ENCODE measurements at regions not wholly inside any gene's neighbourhood (a gene's known extent, or its start where the extent isn't known, plus 50 kb on each side); places are given as distances from the start of the nearest gene placed in this dataset.

DNA sequence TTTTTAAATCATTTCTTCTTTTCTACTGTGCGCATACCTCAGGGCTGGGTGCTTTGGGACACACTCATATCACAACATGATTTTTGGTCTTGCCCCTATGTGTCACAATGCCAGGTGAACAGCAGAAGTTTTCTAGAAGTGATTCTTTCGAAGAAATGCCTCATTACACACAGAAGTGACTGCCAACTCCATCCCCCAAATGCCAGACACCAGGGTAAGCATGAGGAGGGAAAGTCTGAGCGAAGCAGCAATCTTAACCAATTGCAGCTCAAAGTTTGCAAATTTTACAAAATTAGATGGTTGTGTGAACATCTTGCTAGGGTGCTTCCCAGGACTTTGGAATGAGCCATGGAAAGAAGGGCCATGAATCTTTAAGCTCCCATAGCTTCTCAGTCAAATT, 87.3 kb upstream of the PLEKHA5 start:
- 96% methylated on average over 3 of the region's 3 CpGs for WGBS
- TF ChIP-seq YY1 (IDR thresholded peaks at IDR 0.05) (no peak), RAD21 (IDR thresholded peaks at IDR 0.05) (no peak), GABPA (IDR thresholded peaks at IDR 0.05 in 1 of 2, conservative IDR thresholded peaks at IDR 0.05 in 1 of 2) (no peak), HNF4G (IDR thresholded peaks at IDR 0.05) (no peak), EGR1 (IDR thresholded peaks at IDR 0.05; ENCODE audit: low read depth in 2 of 2) (no peak), FOXA2 (IDR thresholded peaks at IDR 0.05) (no peak), TAF1 (conservative IDR thresholded peaks at IDR 0.05) (no peak), NR2F2 (IDR thresholded peaks at IDR 0.05) (no peak), SP1 (IDR thresholded peaks at IDR 0.05) (no peak), HNF4A (conservative IDR thresholded peaks at IDR 0.05) (no peak), RXRA (IDR thresholded peaks at IDR 0.05) (no peak), FOXA1 (IDR thresholded peaks at IDR 0.05) (no peak), JUND (IDR thresholded peaks at IDR 0.05) (no peak)
- TF ChIP-seq, protein P1, sequence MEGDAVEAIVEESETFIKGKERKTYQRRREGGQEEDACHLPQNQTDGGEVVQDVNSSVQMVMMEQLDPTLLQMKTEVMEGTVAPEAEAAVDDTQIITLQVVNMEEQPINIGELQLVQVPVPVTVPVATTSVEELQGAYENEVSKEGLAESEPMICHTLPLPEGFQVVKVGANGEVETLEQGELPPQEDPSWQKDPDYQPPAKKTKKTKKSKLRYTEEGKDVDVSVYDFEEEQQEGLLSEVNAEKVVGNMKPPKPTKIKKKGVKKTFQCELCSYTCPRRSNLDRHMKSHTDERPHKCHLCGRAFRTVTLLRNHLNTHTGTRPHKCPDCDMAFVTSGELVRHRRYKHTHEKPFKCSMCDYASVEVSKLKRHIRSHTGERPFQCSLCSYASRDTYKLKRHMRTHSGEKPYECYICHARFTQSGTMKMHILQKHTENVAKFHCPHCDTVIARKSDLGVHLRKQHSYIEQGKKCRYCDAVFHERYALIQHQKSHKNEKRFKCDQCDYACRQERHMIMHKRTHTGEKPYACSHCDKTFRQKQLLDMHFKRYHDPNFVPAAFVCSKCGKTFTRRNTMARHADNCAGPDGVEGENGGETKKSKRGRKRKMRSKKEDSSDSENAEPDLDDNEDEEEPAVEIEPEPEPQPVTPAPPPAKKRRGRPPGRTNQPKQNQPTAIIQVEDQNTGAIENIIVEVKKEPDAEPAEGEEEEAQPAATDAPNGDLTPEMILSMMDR (IDR thresholded peaks at IDR 0.05; ENCODE audit: low read depth, low read length, missing input control), result no peak
- TF ChIP-seq, protein P2, sequence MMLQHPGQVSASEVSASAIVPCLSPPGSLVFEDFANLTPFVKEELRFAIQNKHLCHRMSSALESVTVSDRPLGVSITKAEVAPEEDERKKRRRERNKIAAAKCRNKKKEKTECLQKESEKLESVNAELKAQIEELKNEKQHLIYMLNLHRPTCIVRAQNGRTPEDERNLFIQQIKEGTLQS (IDR thresholded peaks at IDR 0.05), result no peak
- TF ChIP-seq, protein P3, sequence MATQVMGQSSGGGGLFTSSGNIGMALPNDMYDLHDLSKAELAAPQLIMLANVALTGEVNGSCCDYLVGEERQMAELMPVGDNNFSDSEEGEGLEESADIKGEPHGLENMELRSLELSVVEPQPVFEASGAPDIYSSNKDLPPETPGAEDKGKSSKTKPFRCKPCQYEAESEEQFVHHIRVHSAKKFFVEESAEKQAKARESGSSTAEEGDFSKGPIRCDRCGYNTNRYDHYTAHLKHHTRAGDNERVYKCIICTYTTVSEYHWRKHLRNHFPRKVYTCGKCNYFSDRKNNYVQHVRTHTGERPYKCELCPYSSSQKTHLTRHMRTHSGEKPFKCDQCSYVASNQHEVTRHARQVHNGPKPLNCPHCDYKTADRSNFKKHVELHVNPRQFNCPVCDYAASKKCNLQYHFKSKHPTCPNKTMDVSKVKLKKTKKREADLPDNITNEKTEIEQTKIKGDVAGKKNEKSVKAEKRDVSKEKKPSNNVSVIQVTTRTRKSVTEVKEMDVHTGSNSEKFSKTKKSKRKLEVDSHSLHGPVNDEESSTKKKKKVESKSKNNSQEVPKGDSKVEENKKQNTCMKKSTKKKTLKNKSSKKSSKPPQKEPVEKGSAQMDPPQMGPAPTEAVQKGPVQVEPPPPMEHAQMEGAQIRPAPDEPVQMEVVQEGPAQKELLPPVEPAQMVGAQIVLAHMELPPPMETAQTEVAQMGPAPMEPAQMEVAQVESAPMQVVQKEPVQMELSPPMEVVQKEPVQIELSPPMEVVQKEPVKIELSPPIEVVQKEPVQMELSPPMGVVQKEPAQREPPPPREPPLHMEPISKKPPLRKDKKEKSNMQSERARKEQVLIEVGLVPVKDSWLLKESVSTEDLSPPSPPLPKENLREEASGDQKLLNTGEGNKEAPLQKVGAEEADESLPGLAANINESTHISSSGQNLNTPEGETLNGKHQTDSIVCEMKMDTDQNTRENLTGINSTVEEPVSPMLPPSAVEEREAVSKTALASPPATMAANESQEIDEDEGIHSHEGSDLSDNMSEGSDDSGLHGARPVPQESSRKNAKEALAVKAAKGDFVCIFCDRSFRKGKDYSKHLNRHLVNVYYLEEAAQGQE (IDR thresholded peaks at IDR 0.05), result no peak
- TF ChIP-seq, protein P4, sequence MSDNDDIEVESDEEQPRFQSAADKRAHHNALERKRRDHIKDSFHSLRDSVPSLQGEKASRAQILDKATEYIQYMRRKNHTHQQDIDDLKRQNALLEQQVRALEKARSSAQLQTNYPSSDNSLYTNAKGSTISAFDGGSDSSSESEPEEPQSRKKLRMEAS (IDR thresholded peaks at IDR 0.05), result no peak
- TF ChIP-seq, protein P5, sequence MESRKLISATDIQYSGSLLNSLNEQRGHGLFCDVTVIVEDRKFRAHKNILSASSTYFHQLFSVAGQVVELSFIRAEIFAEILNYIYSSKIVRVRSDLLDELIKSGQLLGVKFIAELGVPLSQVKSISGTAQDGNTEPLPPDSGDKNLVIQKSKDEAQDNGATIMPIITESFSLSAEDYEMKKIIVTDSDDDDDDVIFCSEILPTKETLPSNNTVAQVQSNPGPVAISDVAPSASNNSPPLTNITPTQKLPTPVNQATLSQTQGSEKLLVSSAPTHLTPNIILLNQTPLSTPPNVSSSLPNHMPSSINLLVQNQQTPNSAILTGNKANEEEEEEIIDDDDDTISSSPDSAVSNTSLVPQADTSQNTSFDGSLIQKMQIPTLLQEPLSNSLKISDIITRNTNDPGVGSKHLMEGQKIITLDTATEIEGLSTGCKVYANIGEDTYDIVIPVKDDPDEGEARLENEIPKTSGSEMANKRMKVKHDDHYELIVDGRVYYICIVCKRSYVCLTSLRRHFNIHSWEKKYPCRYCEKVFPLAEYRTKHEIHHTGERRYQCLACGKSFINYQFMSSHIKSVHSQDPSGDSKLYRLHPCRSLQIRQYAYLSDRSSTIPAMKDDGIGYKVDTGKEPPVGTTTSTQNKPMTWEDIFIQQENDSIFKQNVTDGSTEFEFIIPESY (IDR thresholded peaks at IDR 0.05), result no peak
- Histone ChIP-seq H3K36me3 (ENCODE audit: control insufficient read depth in 4 of 4, insufficient read depth in 3 of 4, low read depth in 1 of 4, low read length in 3 of 4) (no peaks in the 10 kb centered on the region), H3K27ac (ENCODE audit: low read depth in 1 of 2, low read length in 2 of 2) (no peak overlapping the region), H3K4me3 (ENCODE audit: low read depth in 1 of 3, low read length in 3 of 3) (no peak overlapping the region), H3K9ac (ENCODE audit: low read depth in 1 of 2, low read length in 2 of 2) (no peak overlapping the region), H3K27me3 (ENCODE audit: control insufficient read depth in 4 of 4, insufficient read depth in 4 of 4, low read length in 3 of 4) (no peaks in the 10 kb centered on the region), H3K4me1 (ENCODE audit: control insufficient read depth in 4 of 4, insufficient read depth in 4 of 4, low read length in 3 of 4) (no peaks in the 10 kb centered on the region), H3K9me3 (ENCODE audit: control insufficient read depth in 4 of 4, low read length in 3 of 4) (no peaks in the 10 kb centered on the region)
- no peak for DNase-seq (ENCODE audit: low spot score)

Measured in liver (tissue), 8 donors.